ENCODE measurements at regions not wholly inside any gene's neighbourhood (a gene's known extent, or its start where the extent isn't known, plus 50 kb on each side); places are given as distances from the start of the nearest gene placed in this dataset.

DNA sequence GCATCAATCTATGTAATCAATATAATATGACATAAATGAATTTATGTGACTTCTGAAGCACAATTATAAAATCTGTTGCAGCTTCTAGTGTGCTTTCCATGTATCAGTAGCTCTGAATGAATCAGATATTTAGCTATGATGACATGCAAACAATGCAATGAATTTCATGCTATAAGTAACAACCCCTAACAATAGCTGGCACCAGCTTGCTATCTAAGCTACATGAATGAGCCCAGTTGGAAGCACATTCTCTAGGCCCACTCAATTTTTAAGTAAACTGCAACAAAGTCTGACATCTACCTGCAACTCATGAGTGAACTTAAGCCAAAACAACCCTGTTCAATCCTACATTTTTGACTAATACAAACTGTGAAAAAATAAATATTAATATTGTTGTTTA, 507.3 kb upstream of the ROBO1 start:
- no peak for DNase-seq

- DNase-seq = no peak
These were observed 495.5 kb upstream of the ROBO1 start for GRCh38 chr3:80263260-80263659.

GRCh38 chr3:80261082-80261481, 493.3 kb upstream of the ROBO1 start:
- no peak for DNase-seq

GRCh38 chr3:80259736-80260135, 491.9 kb upstream of the ROBO1 start:
- no peak for DNase-seq

- DNase-seq = no peak
These were observed 484.3 kb upstream of the ROBO1 start for GRCh38 chr3:80252113-80252512.

DNA sequence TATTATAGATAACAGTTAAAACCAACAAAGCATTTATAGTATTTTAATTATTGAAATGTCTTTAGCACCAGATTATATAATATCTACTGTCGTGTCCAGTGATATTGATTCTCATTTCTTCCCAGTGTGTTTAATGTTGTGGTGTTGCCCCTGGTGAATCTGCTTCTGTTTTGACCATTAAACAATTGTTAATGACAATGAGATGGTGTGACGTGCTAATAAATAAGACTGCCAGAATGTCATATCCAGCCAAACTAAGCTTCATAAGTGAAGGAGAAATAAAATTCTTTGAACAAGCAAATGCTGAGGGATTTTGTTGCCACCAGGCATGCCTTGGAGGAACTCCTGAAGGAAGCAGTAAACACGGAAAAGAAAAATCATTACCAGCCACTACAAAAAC, 480.0 kb upstream of the ROBO1 start:
- no peak for DNase-seq

DNA sequence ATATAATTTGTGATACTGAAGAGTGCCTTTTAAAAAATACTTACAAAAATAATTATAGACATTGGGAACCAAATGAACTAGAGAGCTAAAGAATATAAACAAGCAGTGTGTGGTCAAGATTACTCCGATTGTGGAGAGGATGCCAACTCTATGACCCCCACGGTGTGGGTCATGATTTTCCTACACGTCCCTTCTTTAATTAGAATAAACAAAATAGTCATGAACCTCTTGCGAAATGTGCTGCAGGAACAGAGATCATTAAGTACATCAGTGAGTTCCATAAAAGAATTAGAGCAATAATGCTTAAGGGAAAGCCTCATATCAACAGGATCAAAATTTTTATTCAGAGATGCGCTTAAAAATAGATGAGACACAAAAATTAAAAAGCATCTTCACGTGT, 476.6 kb upstream of the ROBO1 start:
- no peak for DNase-seq

GRCh38 chr3:80241791-80242190, 474.0 kb upstream of the ROBO1 start:
- no peak for DNase-seq

DNA sequence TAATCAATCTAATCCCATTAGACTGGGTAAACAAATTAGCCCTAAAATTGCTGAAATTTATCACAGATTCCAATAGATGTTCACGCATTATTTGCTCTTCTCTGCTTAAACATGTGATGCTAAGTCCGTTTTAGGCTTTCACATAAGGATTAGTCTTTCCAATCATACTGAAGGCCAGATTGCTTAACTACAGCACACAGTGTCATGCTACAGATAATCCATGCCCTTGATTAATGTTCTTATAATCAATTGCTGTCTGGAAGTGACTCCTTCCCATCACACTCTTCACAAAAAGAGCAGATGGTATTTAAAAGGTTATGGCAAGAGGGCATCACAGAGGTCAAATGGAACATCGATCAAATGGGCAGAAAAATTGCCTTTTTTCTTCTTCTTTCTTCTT, 471.5 kb upstream of the ROBO1 start:
- DNase-seq = no peak

- DNase-seq = no peak
These were observed 470.8 kb upstream of the ROBO1 start for GRCh38 chr3:80238606-80239005.

GRCh38 chr3:80238152-80238551, 470.4 kb upstream of the ROBO1 start:
- DNase-seq = no peak

DNA sequence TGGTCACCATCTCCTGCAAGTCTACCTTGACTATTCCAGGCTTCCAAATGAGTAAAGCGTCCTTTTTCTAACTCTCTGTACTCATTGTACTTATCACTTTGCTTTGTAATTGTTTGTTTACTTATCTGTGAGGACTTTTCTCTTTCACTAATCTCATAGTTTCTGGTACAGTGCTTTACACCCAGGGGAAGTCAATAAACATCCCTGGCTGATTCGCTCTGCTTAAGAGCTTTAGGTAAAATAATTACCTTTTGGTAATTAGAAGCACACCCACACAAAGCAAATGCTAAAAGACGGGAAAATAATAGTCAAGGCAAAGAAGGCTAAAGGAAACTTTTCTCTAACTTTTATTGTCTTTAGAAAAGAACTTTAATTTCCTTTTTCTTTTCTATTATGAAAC, 466.9 kb upstream of the ROBO1 start:
- DNase-seq = no peak

DNA sequence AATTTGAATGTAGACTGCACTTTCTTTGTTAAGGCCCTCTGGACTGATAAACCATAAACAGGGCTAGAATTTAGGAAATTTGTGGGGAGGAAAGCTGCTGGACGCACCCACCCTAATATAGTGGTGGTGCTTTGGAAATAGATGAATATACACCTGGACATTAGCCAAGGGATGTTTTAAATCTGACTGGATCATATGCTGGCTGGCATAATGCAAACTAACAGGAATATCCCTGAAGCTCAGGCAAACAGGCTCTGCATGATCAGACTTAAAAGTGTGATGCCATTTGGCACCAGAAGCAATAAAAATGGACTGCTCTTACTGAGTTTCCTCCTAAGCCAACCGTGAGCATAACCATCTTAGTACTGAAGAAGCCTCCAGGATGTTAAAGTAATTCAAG, 465.8 kb upstream of the ROBO1 start:
- DNase-seq = no peak

DNA sequence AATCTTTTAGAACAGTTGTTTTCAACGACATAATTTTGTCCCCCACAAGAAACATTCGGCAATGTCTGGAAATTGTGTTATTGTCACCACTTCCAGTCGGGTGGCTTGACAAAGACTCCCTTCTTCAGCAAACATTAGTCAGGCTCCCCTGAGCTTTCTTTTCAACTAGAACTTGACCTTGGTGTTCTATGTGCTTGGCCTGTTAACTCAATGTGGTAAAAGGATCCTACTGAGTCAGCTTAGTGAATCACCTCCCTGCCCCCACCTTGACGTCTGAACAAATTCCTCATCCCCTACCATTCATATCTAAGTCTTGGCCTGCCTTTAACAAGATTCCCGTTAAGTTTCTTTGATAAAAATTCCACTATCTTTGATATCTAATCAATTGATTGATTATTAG, 465.0 kb upstream of the ROBO1 start:
- no peak for DNase-seq

DNA sequence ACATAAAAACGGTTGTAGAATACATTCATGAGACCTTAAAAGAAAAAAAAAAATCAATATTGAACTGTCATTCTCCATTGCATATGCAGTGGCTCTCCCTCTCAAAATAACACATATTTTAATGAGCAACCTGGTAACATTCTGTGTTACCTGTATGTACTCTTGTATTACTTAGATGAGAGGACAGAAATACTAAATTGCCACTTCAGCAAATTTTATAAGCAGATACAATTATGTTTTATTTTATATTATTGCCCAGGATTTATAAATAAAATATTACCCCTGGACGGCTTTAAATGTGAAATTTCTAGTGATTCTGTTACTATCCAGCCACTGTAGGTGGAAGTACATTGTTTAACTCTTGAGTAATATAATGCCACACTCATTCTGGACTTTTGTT, 463.2 kb upstream of the ROBO1 start:
- no peak for DNase-seq

DNA sequence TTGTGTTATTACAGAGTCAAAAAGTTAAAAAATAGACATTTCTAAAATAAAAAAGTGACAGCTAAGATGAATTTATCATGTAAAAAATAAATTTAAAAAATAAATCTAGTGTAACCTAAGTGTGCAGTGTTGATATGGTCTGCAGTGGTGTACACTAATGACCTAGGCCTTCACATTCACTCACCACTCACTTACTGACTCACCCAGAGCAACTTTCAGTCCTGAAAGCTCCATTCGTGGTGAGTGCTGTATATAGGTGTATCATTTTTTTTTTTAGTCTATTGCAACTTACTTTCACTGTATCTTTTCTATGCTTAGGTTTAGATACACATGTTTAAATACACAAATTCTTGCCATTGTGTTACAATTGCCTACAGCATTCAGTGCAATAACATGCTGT, 459.4 kb upstream of the ROBO1 start:
- DNase-seq = no peak

- DNase-seq = no peak
These were observed 447.4 kb upstream of the ROBO1 start for GRCh38 chr3:80215191-80215590.

GRCh38 chr3:80213086-80213485, 445.3 kb upstream of the ROBO1 start:
- no peak for DNase-seq

GRCh38 chr3:80192936-80193335, 425.1 kb upstream of the ROBO1 start:
- DNase-seq = no peak

DNA sequence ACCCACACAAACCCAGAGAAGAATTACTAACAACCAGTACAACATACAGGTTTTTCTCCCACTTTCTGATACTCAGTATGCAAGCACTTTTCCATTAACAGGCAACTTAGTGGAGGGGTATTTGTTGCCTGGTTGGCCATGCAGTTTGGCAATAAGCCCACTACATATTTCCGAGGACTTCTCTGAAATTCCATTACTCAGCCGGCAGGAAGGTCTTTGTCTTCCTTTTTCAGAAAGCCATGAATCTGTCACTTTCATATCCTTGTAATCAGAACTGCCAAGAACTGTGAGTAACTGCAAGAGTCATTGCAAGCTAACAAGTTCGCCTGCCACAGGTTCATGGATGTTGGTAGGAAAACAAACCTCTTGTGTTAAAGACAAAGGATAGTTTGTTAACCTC, 422.3 kb upstream of the ROBO1 start:
- no peak for DNase-seq

- DNase-seq = no peak
These were observed 420.2 kb upstream of the ROBO1 start for GRCh38 chr3:80187981-80188380.

GRCh38 chr3:80159990-80160506, 392.2 kb upstream of the ROBO1 start:
- DNase-seq = no peak

GRCh38 chr3:80158332-80158731, 390.5 kb upstream of the ROBO1 start:
- DNase-seq = no peak

- DNase-seq = no peak
These were observed 389.7 kb upstream of the ROBO1 start for GRCh38 chr3:80157546-80157945.

- DNase-seq = no peak
These were observed 384.9 kb upstream of the ROBO1 start for GRCh38 chr3:80152692-80153091.

DNA sequence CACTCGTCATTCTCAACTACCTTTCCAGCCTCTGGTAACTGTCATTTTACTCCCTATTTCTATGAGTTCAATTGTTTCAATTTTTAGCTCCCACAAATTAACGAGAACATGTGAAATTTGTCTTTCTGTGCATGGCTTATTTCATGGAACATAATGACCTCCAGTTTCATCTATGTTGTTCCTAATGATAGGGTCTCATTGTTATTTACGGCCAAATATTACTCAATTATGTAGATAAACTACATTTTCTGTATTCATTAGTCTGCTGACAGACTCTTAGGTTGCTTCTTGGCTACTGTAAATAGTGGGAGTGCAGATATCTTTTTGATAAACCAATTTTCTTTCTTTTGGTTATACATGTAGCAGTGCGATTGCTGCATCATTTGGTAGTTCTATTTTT, 374.9 kb upstream of the ROBO1 start:
- DNase-seq = no peak

All from RPMI8226 (cell line).